GM21381 (cell line): ENCODE measurements at regions not wholly inside any gene's neighbourhood (a gene's known extent, or its start where the extent isn't known, plus 50 kb on each side); places are given as distances from the start of the nearest gene placed in this dataset.

Experiments used
- ATAC-seq: cut with Tn5 transposase; IDR thresholded peaks from one replicate; pipeline ENCODE4 v1.9.1; 2021; ENCODE audit warnings: mild to moderate bottlenecking, moderate library complexity; ENCODE audit not compliant: unreplicated experiment

GRCh38 chr6:167766986-167767714 is 59.6 kb upstream of the AFDN start:
- ATAC-seq = no peak

- ATAC-seq = no peak
Measured at GRCh38 chr6:167767715-167768107, 59.0 kb upstream of the AFDN start.

GRCh38 chr6:167768471-167769215 is 58.1 kb upstream of the AFDN start:
- no peak for ATAC-seq

- no peak for ATAC-seq
Measured at GRCh38 chr6:167769408-167770190, 57.1 kb upstream of the AFDN start.

- ATAC-seq = no peak
Measured at GRCh38 chr6:167770291-167770955, 56.3 kb upstream of the AFDN start.

GRCh38 chr6:167774881-167775280 is 51.8 kb upstream of the AFDN start:
- no peak for ATAC-seq

- ATAC-seq = no peak
Measured at GRCh38 chr6:167776906-167777627, 49.6 kb upstream of the AFDN start.
